AG04449 (cell line): ENCODE measurements at regions not wholly inside any gene's neighbourhood (a gene's known extent, or its start where the extent isn't known, plus 50 kb on each side); places are given as distances from the start of the nearest gene placed in this dataset.

Experiments used
- CTCF ChIA-PET: fragments of 350-600 bp; formaldehyde crosslinking; extraction: SDS; loops from one replicate; lab custom pipeline; 2021; ENCODE audit warnings: antibody characterized with exemption; lab: Yijun Ruan, JAX
- POLR2A ChIA-PET: fragments of 400-600, 350-600 bp; formaldehyde crosslinking; extraction: SDS; loops from one replicate; lab custom pipeline; 2020; ENCODE audit warnings: antibody characterized with exemption, inconsistent platforms; lab: Yijun Ruan, JAX
- DNase-seq: peaks from one replicate; pipeline ENCODE4 v3.0.0-alpha.2; 2010; ENCODE audit warnings: low read depth, low spot score
- H3K4me3 ChIP-seq: 2 replicates; pipeline ENCODE4 v1.5.1; 2011; ENCODE audit warnings: low read depth, mild to moderate bottlenecking, control low read depth, low read length
- TF ChIP-seq, protein P1 (sequence below): IDR thresholded peaks from one replicate; pipeline ENCODE4 v1.5.1; 2011; ENCODE audit warnings: mild to moderate bottlenecking, moderate library complexity, low read length, control low read depth, inconsistent platforms; ENCODE audit not compliant: insufficient read depth; ENCODE audit errors: missing control alignments

DNA sequence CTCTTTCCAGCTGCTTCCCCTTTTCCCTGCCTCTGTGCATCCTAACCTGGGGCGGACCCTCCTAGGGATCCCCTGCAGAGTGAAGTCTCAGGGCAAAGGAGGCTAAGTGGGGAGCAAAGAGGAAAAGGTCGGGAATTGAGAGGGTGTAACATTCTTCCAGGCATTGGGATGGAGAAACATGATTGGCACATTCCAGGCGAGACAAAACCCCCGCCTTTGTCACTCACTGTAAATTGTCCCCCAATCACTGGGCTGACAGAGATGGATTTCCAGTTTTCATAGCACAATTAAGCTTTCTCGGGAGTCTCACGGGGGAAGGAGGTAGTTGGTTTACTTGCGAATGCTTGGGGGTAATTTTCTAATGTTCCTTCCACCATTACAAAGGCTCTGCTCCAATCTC lies 74.9 kb downstream of the MIAT start:
- DNase-seq, result no peak
- ChIA-PET CTCF (interaction anchor here (1.6 kb wide), 1 partner anchor 54 kb away, joined by 5 read pairs; no protein-coding TSS in a partner anchor), POLR2A (no interaction called here)
- TF ChIP-seq, protein P1, sequence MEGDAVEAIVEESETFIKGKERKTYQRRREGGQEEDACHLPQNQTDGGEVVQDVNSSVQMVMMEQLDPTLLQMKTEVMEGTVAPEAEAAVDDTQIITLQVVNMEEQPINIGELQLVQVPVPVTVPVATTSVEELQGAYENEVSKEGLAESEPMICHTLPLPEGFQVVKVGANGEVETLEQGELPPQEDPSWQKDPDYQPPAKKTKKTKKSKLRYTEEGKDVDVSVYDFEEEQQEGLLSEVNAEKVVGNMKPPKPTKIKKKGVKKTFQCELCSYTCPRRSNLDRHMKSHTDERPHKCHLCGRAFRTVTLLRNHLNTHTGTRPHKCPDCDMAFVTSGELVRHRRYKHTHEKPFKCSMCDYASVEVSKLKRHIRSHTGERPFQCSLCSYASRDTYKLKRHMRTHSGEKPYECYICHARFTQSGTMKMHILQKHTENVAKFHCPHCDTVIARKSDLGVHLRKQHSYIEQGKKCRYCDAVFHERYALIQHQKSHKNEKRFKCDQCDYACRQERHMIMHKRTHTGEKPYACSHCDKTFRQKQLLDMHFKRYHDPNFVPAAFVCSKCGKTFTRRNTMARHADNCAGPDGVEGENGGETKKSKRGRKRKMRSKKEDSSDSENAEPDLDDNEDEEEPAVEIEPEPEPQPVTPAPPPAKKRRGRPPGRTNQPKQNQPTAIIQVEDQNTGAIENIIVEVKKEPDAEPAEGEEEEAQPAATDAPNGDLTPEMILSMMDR, result no peak
- no peak overlapping the region for H3K4me3 ChIP-seq

DNA sequence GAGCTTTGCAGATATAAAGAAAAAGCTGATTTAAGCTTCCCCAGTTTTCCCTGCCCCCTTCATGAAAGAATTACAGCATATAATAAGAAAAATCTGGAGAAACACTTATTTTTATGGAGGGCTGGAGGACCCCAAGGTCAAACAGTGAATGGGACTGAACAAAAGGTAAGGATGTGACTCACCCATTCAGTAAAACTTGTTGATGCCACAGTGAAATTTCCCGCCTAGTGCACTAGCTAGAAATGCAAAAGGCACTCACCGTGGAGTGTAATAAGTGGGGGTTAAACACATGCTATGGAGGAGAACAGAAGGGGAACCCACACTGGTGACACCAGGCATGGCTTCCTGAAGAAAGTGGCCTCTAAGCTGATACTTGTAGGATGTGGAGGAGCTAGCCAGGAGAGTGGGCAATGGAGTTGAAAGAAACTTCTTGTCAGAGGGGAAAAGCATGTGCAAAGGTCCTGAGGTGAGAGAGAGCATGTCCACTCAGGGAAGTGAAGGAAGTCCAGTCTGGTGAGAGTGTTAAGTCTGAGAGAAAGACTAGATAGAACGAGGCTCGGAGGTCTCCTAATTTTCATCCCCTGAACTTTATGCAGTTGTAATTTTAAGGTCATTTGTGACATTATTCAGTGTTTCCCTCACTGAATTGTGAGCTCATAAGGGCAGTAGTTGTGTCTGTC lies 77.1 kb downstream of the MIAT start:
- TF ChIP-seq, protein P1, result no peak
- no peak overlapping the region for H3K4me3 ChIP-seq
- no peak for DNase-seq
- CTCF ChIA-PET, result interaction anchor here (1.0 to 1.4 kb wide), 3 partner anchors 10 to 55 kb away, joined by 3 to 4 read pairs (median 3); no protein-coding TSS in a partner anchor
- POLR2A ChIA-PET, result no interaction called here

DNA sequence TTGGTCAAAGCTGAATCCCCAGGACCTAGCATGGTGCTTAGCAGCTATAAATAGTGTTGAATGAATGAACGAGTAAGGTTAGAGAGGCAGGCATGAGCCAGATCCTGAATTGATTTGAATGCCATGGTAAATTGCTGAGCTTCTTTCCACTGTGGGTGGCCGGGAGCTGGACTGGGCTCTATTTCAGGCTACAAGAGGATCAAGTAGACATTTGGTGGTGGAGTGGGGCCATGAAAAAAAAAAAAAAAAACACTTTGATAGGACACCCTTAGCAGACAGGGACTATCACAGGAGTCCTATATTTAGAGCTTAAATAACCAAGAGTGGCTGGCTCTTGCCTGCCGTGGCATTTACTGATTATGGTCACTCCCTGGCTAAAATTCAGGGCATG lies 77.6 kb downstream of the MIAT start:
- POLR2A ChIA-PET, result no interaction called here

DNA sequence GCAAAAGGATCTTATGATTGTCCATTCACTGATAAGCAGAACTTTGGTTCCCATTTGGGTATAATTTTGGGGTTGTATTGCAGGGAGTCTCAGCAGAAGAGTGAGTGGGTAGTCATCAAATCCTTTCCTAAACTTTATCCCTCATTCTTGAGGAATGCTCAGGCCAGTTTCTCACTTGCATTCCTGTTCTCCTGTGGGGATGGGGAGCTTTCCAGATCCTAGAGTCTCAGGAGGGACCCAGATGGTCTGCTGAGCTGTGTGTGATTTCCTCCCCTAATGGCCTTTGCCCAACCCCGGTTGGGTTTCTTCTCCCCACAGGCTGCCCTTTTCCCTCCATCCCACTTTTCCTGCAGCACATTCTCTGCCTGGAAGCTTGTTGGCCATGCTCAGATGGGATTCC lies 79.9 kb downstream of the MIAT start:
- CTCF ChIA-PET, result interaction anchor here (0.8 to 1.0 kb wide), 3 partner anchors 19 to 1143 kb away, joined by 3 read pairs; no protein-coding TSS in a partner anchor

More for the DNA sequence above, 77.6 kb downstream of the MIAT start:
- CTCF ChIA-PET, result interaction anchor here (1.0 to 1.4 kb wide), 3 partner anchors 9 to 55 kb away, joined by 3 to 4 read pairs (median 3); no protein-coding TSS in a partner anchor
- TF ChIP-seq, protein P1, result no peak
- H3K4me3 ChIP-seq, result no peak overlapping the region
- DNase-seq, result no peak

DNA sequence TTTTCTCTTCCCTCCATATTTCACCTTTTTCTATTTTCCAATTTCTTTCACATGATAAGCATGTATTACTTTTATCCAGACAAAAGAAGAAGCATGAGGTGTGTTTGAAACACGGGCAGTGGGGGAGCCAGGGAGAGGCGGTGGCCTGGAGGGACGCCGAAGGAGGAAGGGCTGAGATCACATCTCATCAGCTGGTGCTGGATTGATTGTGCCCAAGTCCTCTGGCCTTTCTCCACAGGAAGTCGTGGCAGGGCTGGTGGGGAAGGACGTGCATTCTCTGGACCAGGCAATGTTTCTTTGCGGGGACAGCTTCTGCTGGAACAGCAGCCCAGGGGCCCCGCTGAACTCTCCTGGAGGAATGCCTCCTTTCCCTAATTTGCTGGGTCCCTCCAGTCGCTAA lies 82.9 kb downstream of the MIAT start:
- no peak overlapping the region for H3K4me3 ChIP-seq
- ChIA-PET CTCF (interaction anchor here (1.0 to 2.0 kb wide), 3 partner anchors 16 to 665 kb away, joined by 3 to 7 read pairs (median 5); no protein-coding TSS in a partner anchor), POLR2A (no interaction called here)
- TF ChIP-seq, protein P1, result no peak
- DNase-seq, result no peak

More for the DNA sequence above, 79.9 kb downstream of the MIAT start:
- H3K4me3 ChIP-seq, result no peak overlapping the region
- POLR2A ChIA-PET, result no interaction called here
- TF ChIP-seq, protein P1, result no peak
- no peak for DNase-seq

DNA sequence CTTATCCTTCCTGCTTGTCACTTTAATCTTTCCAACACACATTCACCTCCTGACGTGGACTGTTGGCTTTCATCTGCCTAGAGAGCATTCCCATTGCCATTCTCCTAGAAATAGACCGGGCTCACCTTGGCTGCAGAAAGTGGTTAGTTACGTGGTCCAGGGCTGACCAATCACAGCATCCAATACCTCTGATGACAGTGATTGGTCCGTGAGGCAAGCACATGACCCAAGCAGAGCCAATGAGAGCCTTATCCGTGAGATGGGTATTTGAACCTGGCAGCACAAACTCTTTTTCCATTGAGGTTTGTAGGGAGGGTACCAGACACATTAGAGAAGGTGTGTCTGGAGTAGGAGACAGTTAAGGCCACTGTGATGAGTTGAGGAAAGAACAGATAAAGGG lies 85.8 kb downstream of the MIAT start:
- ChIA-PET POLR2A (no interaction called here), CTCF (no interaction called here)
- TF ChIP-seq, protein P1, result no peak
- H3K4me3 ChIP-seq, result no peak overlapping the region
- no peak for DNase-seq
